ENCODE measurements at regions not wholly inside any gene's neighbourhood (a gene's known extent, or its start where the extent isn't known, plus 50 kb on each side); places are given as distances from the start of the nearest gene placed in this dataset.

DNA sequence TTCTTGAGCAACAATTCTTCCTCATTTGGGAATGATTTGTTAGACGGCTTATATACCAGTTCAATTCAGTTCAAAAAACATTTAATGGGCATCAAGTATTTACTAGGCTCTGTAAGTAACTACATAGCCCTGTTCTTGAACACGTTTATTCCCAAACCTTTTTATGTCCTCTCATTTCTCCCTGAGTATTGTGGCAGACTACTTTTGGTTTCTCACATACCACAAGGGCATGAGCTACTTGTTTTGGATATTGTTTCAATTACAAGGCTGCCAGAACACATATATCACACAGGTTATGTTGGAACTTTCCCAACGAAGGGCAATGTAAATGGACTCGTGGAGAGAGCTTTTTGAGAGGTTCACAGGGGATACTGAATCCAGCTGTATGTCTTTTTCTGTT lies 363.8 kb upstream of the NAALADL2 start:
- Histone ChIP-seq H3K4me3 (replicated peaks in 1 of 4; ENCODE audit: control extremely low read depth in 1 of 4, insufficient read depth in 1 of 4, low read depth in 3 of 4, low read length in 4 of 4) (no peak overlapping the region), H3K9ac (ENCODE audit: insufficient read depth, low read length) (no peak overlapping the region), H3K4me1 (ENCODE audit: control insufficient read depth, extremely low read depth, insufficient read depth, low read length) (no peaks in the 10 kb centered on the region), H3K27me3 (ENCODE audit: control insufficient read depth, insufficient read depth, low read length) (no peaks in the 10 kb centered on the region), H3K27ac (ENCODE audit: insufficient read depth, low read length) (no peak overlapping the region), H2AFZ (ENCODE audit: low read length) (no peak overlapping the region), H3K9me3 (ENCODE audit: control insufficient read depth, insufficient read depth, low read depth, low read length) (no peaks in the 10 kb centered on the region), H4K20me1 (ENCODE audit: control insufficient read depth, extremely low read depth, insufficient read depth, low read length) (no peaks in the 10 kb centered on the region), H3K79me2 (ENCODE audit: control insufficient read depth, insufficient read depth, low read length) (no peaks in the 10 kb centered on the region), H3K4me2 (ENCODE audit: extremely low read depth, insufficient read depth, low read length) (no peak overlapping the region), H3K36me3 (ENCODE audit: control insufficient read depth, insufficient read depth, low read length) (no peaks in the 10 kb centered on the region)
- DNase-seq (ENCODE audit: low read depth in 2 of 2): peak; percentile 23 to 53
- TF ChIP-seq, protein P1, sequence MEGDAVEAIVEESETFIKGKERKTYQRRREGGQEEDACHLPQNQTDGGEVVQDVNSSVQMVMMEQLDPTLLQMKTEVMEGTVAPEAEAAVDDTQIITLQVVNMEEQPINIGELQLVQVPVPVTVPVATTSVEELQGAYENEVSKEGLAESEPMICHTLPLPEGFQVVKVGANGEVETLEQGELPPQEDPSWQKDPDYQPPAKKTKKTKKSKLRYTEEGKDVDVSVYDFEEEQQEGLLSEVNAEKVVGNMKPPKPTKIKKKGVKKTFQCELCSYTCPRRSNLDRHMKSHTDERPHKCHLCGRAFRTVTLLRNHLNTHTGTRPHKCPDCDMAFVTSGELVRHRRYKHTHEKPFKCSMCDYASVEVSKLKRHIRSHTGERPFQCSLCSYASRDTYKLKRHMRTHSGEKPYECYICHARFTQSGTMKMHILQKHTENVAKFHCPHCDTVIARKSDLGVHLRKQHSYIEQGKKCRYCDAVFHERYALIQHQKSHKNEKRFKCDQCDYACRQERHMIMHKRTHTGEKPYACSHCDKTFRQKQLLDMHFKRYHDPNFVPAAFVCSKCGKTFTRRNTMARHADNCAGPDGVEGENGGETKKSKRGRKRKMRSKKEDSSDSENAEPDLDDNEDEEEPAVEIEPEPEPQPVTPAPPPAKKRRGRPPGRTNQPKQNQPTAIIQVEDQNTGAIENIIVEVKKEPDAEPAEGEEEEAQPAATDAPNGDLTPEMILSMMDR (conservative IDR thresholded peaks at IDR 0.05 in 1 of 2, IDR thresholded peaks at IDR 0.05 in 1 of 2; ENCODE audit: low read depth in 1 of 2, low read length in 2 of 2): no peak
- TF ChIP-seq EZH2 (IDR thresholded peaks at IDR 0.05; ENCODE audit: low read length, missing control alignments): no peak

DNA sequence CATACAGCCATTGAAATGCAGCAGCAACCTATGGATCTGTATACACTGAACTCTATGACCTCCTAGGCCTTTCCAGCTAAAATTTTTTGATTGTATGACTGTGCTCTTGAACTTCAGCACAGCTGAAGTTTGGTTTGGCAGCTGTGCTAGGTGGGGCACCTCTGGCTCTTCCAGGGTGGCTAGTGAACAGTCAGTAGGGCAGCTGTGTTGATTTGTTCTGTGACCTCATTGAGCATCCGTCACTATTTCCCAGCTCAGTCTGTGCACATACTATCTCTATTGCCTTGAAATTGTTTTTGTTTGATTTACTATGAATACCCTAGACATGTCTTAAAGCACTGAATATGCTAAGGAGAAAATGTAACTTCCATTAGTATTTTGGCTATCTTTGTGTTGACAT lies 363.2 kb upstream of the NAALADL2 start:
- no peak overlapping the region for H3K4me3 ChIP-seq (replicated peaks in 1 of 4; ENCODE audit: control extremely low read depth in 1 of 4, insufficient read depth in 1 of 4, low read depth in 3 of 4, low read length in 4 of 4)
- DNase-seq (ENCODE audit: low read depth in 2 of 2): peak; percentile 6 to 69
- H3K36me3 ChIP-seq (ENCODE audit: control insufficient read depth, insufficient read depth, low read length): no peaks in the 10 kb centered on the region
- H3K27ac ChIP-seq (ENCODE audit: insufficient read depth, low read length): no peak overlapping the region
- no peaks in the 10 kb centered on the region for H4K20me1 ChIP-seq (ENCODE audit: control insufficient read depth, extremely low read depth, insufficient read depth, low read length)
- H2AFZ ChIP-seq (ENCODE audit: low read length): no peak overlapping the region
- H3K9me3 ChIP-seq (ENCODE audit: control insufficient read depth, insufficient read depth, low read depth, low read length): no peaks in the 10 kb centered on the region
- TF ChIP-seq EZH2 (IDR thresholded peaks at IDR 0.05; ENCODE audit: low read length, missing control alignments): no peak
- TF ChIP-seq, protein P1 (conservative IDR thresholded peaks at IDR 0.05 in 1 of 2, IDR thresholded peaks at IDR 0.05 in 1 of 2; ENCODE audit: low read depth in 1 of 2, low read length in 2 of 2): no peak
- H3K4me2 ChIP-seq (ENCODE audit: extremely low read depth, insufficient read depth, low read length): no peak overlapping the region
- no peak overlapping the region for H3K9ac ChIP-seq (ENCODE audit: insufficient read depth, low read length)
- H3K79me2 ChIP-seq (ENCODE audit: control insufficient read depth, insufficient read depth, low read length): no peaks in the 10 kb centered on the region
- no peaks in the 10 kb centered on the region for H3K27me3 ChIP-seq (ENCODE audit: control insufficient read depth, insufficient read depth, low read length)
- no peaks in the 10 kb centered on the region for H3K4me1 ChIP-seq (ENCODE audit: control insufficient read depth, extremely low read depth, insufficient read depth, low read length)

DNA sequence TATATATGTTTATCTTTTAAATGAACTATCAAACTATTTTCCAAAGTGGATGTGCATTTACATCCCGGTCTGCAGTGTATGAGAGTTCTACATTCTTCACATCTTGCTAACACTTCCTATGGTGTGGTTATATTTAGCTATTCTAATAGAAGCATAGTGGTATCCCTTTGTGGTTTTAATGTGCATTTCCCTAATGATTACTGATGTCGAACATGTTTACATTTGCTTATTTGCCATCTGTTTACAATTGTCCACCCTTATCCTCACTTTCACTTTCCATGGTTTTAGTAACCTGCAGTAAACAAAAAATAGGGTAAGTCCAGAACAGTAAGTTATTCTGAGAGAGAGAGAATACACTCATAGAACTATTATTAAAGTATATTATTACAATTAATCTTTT lies 360.5 kb upstream of the NAALADL2 start:
- H3K4me3 ChIP-seq (replicated peaks in 1 of 4; ENCODE audit: control extremely low read depth in 1 of 4, insufficient read depth in 1 of 4, low read depth in 3 of 4, low read length in 4 of 4): peak overlapping the region in 2 of 4 experiments; percentile 16 to 32
- no peak overlapping the region for H3K9ac ChIP-seq (ENCODE audit: insufficient read depth, low read length)
- no peaks in the 10 kb centered on the region for H3K79me2 ChIP-seq (ENCODE audit: control insufficient read depth, insufficient read depth, low read length)
- peak; percentile 23 to 56 for DNase-seq (ENCODE audit: low read depth in 2 of 2)
- H3K4me1 ChIP-seq (ENCODE audit: control insufficient read depth, extremely low read depth, insufficient read depth, low read length): no peaks in the 10 kb centered on the region
- peak overlapping the region; percentile 80 for H3K4me2 ChIP-seq (ENCODE audit: extremely low read depth, insufficient read depth, low read length)
- TF ChIP-seq, protein P1 (conservative IDR thresholded peaks at IDR 0.05 in 1 of 2, IDR thresholded peaks at IDR 0.05 in 1 of 2; ENCODE audit: low read depth in 1 of 2, low read length in 2 of 2): no peak
- TF ChIP-seq EZH2 (IDR thresholded peaks at IDR 0.05; ENCODE audit: low read length, missing control alignments): no peak
- H3K27me3 ChIP-seq (ENCODE audit: control insufficient read depth, insufficient read depth, low read length): no peaks in the 10 kb centered on the region
- peak overlapping the region; percentile 68 for H2AFZ ChIP-seq (ENCODE audit: low read length)
- H3K9me3 ChIP-seq (ENCODE audit: control insufficient read depth, insufficient read depth, low read depth, low read length): no peaks in the 10 kb centered on the region
- H3K36me3 ChIP-seq (ENCODE audit: control insufficient read depth, insufficient read depth, low read length): no peaks in the 10 kb centered on the region
- no peak overlapping the region for H3K27ac ChIP-seq (ENCODE audit: insufficient read depth, low read length)
- no peaks in the 10 kb centered on the region for H4K20me1 ChIP-seq (ENCODE audit: control insufficient read depth, extremely low read depth, insufficient read depth, low read length)

All from fibroblast of lung (primary cell).